ENCODE measurements at regions not wholly inside any gene's neighbourhood (a gene's known extent, or its start where the extent isn't known, plus 50 kb on each side); places are given as distances from the start of the nearest gene placed in this dataset.

DNA sequence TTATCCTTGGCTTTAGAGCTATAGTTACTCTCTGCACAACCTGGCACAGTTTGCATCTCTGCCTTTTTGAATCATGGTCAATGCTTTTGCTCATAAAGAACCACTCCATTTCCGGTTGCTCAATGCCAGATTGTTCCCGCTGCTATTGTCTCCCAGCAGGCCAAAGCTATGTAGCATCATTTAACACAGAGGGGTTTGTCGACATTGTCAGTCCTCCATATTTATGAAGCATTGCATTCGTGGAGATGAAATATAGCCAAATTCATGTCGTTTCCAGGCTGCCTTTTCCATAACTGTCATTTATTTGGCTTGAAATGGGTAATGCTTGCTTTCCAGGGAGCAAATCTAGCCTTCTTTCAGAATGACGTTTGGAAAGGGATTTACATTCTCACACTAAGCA is 598.8 kb downstream of the EPHA7 start:
- Mint-ChIP-seq H3K27me3 (ENCODE audit: unreplicated experiment) (no peaks in the 10 kb centered on the region), H3K27ac (ENCODE audit: unreplicated experiment) (no peak overlapping the region), H3K9me3 (ENCODE audit: unreplicated experiment) (no peaks in the 10 kb centered on the region), H3K4me3 (ENCODE audit: unreplicated experiment) (no peak overlapping the region), H3K4me1 (ENCODE audit: low read depth, unreplicated experiment) (no peaks in the 10 kb centered on the region), H3K36me3 (ENCODE audit: unreplicated experiment) (no peaks in the 10 kb centered on the region)
- DNase-seq: no peak
- TF ChIP-seq, protein P1, sequence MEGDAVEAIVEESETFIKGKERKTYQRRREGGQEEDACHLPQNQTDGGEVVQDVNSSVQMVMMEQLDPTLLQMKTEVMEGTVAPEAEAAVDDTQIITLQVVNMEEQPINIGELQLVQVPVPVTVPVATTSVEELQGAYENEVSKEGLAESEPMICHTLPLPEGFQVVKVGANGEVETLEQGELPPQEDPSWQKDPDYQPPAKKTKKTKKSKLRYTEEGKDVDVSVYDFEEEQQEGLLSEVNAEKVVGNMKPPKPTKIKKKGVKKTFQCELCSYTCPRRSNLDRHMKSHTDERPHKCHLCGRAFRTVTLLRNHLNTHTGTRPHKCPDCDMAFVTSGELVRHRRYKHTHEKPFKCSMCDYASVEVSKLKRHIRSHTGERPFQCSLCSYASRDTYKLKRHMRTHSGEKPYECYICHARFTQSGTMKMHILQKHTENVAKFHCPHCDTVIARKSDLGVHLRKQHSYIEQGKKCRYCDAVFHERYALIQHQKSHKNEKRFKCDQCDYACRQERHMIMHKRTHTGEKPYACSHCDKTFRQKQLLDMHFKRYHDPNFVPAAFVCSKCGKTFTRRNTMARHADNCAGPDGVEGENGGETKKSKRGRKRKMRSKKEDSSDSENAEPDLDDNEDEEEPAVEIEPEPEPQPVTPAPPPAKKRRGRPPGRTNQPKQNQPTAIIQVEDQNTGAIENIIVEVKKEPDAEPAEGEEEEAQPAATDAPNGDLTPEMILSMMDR (IDR thresholded peaks at IDR 0.05; ENCODE audit: partially characterized antibody, unreplicated experiment): no peak

DNA sequence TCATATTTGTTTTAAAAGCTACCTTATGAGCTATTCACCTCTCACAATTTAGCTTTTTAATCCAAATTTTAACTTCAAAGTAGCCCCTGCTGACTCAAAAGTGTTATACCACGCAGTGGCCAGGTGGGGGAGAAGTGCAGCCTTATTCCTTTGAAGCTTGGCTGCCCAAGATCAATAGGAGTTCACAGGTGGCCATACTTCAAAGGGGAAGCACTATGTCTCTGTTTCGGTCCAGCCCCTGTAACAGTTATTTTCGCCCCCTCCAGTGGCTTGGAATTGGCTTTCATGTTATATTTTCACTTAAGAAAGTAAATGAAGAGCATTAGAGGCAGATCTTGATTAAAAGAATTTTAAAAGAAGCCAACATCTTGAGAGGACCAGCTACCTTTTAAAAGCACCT is 608.4 kb downstream of the EPHA7 start:
- Mint-ChIP-seq H3K9me3 (ENCODE audit: unreplicated experiment) (no peaks in the 10 kb centered on the region), H3K27me3 (ENCODE audit: unreplicated experiment) (no peaks in the 10 kb centered on the region), H3K36me3 (ENCODE audit: unreplicated experiment) (no peaks in the 10 kb centered on the region), H3K4me1 (ENCODE audit: low read depth, unreplicated experiment) (no peaks in the 10 kb centered on the region), H3K27ac (ENCODE audit: unreplicated experiment) (no peak overlapping the region), H3K4me3 (ENCODE audit: unreplicated experiment) (no peak overlapping the region)
- TF ChIP-seq, protein P1 (IDR thresholded peaks at IDR 0.05; ENCODE audit: partially characterized antibody, unreplicated experiment): peak; percentile 79
- DNase-seq: peak; percentile 67

DNA sequence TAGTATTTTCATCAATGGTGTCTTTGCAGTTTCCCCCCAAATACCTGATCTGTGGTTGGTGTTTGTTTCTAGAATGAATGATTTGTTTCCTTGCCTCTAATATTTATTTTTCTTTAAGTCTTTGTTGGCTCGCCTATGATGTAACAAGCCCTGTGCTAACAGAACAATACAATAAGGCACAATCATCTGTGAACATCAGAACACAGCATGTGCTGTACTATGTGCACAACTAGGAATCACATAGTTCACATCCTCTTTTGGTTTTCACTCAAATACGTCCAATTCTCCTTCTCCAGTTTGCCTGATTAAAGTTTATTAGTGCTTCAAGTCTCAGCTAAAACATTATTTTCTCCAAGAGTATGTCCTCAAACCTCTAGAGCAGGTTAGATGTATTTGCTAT is 613.1 kb downstream of the EPHA7 start:
- H3K36me3 Mint-ChIP-seq (ENCODE audit: unreplicated experiment): no peaks in the 10 kb centered on the region
- TF ChIP-seq, protein P1 (IDR thresholded peaks at IDR 0.05; ENCODE audit: partially characterized antibody, unreplicated experiment): no peak
- DNase-seq: no peak
- H3K4me3 Mint-ChIP-seq (ENCODE audit: unreplicated experiment): no peak overlapping the region
- H3K4me1 Mint-ChIP-seq (ENCODE audit: low read depth, unreplicated experiment): no peaks in the 10 kb centered on the region
- no peaks in the 10 kb centered on the region for H3K27me3 Mint-ChIP-seq (ENCODE audit: unreplicated experiment)
- H3K9me3 Mint-ChIP-seq (ENCODE audit: unreplicated experiment): no peaks in the 10 kb centered on the region
- no peak overlapping the region for H3K27ac Mint-ChIP-seq (ENCODE audit: unreplicated experiment)

DNA sequence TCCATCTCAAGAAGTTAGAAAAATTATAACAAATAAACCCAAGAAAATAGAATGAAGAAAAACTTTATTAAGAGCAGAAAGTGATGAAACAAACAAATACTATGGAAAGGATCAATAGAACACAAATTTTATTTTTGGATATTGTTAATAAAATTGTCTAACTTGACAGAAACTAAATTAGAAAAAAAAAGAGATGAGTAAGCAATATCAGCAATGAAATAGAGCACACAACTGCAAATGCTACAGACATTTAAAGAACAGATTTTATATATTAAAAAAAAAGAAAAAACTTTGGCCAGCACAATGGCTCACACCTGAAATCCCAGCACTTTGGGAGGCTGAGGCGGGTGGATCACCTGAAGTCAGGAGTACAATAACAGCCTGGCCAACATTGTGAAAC is 628.0 kb downstream of the EPHA7 start:
- no peak for DNase-seq
- no peaks in the 10 kb centered on the region for H3K4me1 Mint-ChIP-seq (ENCODE audit: low read depth, unreplicated experiment)
- no peaks in the 10 kb centered on the region for H3K27me3 Mint-ChIP-seq (ENCODE audit: unreplicated experiment)
- H3K36me3 Mint-ChIP-seq (ENCODE audit: unreplicated experiment): no peaks in the 10 kb centered on the region
- no peak overlapping the region for H3K4me3 Mint-ChIP-seq (ENCODE audit: unreplicated experiment)
- H3K27ac Mint-ChIP-seq (ENCODE audit: unreplicated experiment): no peak overlapping the region
- TF ChIP-seq, protein P1 (IDR thresholded peaks at IDR 0.05; ENCODE audit: partially characterized antibody, unreplicated experiment): no peak
- H3K9me3 Mint-ChIP-seq (ENCODE audit: unreplicated experiment): no peaks in the 10 kb centered on the region

DNA sequence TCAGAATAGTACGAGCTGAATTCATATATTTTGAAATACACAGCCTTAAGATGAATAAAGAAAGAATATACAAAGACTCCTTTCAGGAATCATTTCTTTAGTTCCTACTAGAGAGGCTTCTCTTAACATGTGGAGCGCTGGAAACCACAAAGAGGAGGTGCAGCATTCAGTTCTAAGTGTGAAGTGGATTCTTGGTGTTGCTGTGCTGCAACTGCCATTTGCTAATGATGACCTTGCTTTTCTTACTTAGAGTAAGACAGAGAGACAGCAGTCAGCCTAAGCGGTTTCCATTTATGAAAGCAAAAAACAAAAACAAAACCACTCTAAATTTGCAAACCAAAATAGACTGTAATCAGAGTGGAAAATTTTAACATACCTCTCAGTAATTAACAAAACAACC is 629.0 kb downstream of the EPHA7 start:
- H3K9me3 Mint-ChIP-seq (ENCODE audit: unreplicated experiment): no peaks in the 10 kb centered on the region
- H3K27me3 Mint-ChIP-seq (ENCODE audit: unreplicated experiment): no peaks in the 10 kb centered on the region
- TF ChIP-seq, protein P1 (IDR thresholded peaks at IDR 0.05; ENCODE audit: partially characterized antibody, unreplicated experiment): no peak
- H3K4me3 Mint-ChIP-seq (ENCODE audit: unreplicated experiment): no peak overlapping the region
- no peak for DNase-seq
- H3K36me3 Mint-ChIP-seq (ENCODE audit: unreplicated experiment): no peaks in the 10 kb centered on the region
- H3K4me1 Mint-ChIP-seq (ENCODE audit: low read depth, unreplicated experiment): no peaks in the 10 kb centered on the region
- H3K27ac Mint-ChIP-seq (ENCODE audit: unreplicated experiment): no peak overlapping the region

All from glutamatergic neuron (in vitro differentiated cells).